GM21529 (cell line): ENCODE measurements at regions not wholly inside any gene's neighbourhood (a gene's known extent, or its start where the extent isn't known, plus 50 kb on each side); places are given as distances from the start of the nearest gene placed in this dataset.
"Not testable (repeated sequence)": the region's sequence is repeated elsewhere in the genome, so short reads cannot be mapped to it uniquely, and the experiment has no call there.

Experiments used
- ATAC-seq: cut with Tn5 transposase; IDR thresholded peaks from one replicate; pipeline ENCODE4 v1.9.1; 2021; ENCODE audit not compliant: unreplicated experiment

DNA sequence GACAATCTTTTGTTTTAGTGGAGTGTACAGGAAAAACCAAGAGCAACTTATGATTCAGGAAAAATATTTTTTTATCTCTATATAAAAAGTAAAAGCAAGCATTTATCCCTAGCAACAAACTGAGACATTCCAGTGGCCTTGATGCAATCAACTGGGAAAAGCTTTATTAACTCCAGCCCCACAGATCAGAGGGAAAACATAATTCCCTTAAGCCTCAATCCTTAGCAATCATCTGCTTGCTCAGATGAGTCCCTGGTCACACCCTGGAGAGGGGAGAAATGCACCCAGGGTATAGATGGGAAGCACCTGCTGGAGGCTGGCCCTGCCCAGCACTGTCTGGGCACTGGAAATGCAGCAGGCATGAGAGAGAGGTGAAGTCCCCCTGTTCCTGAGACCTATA, 636.6 kb downstream of the TNS3 start:
- no peak for ATAC-seq

- no peak for ATAC-seq
These were observed 637.9 kb downstream of the TNS3 start for GRCh38 chr7:46943996-46944395.

DNA sequence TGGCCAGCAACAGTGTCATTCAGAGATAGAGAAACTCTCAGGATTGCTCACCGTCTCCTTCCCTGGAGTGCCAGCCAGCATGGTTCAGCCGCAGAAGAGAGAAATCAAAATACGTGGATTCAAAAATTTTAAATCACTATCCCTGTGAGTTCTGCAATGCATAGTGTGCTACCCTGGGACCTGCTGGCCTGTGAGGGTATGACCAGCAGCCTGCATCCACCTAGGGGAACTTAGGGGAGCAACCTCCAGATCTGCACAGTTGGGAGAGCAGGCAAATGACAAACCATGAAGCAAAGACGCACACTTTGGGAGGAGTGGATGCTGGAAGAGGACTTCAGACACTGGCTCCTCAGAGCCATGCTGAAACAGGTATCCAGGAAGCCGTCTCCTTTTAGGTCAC, 639.3 kb downstream of the TNS3 start:
- no peak for ATAC-seq

DNA sequence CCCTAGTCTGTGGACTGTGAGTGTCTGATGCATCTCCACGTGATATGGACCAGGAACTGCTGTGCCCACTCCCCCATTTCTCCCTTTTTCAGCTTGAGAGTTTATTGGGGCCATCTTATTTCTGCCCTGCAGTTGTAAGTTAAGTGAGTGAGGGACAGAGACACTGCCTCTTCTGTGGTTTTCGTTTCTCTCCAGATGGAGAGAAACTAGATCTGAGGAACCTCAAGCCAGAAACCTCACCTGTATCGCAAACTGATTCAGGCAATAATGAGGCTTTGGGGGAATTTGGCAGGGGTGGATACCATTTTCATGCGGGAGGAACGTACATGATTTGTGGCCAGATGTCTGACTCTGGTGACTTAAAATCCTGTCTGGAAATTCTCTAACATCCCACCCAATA, 641.7 kb downstream of the TNS3 start:
- ATAC-seq: no peak

DNA sequence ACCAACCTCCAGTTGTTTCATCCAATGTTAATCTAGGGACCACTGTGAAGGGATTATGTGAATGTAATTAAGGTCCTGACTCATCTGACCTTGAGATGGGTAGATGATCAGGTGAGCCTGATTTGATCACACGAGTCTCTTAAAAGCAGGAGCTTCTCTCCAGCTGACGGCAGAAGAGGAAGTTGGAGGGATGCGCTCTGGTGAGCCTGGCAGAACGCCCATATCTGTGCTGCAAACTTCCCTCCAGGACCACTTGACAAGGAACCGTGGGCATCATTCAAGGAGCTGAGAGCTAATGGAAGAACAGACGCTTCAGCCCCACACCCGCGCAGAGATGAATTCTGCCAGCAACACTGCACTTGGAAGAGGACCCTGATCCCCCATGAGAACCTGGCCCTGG, 642.4 kb downstream of the TNS3 start:
- ATAC-seq: no peak

GRCh38 chr7:46939089-46939488, 642.8 kb downstream of the TNS3 start:
- ATAC-seq: no peak

DNA sequence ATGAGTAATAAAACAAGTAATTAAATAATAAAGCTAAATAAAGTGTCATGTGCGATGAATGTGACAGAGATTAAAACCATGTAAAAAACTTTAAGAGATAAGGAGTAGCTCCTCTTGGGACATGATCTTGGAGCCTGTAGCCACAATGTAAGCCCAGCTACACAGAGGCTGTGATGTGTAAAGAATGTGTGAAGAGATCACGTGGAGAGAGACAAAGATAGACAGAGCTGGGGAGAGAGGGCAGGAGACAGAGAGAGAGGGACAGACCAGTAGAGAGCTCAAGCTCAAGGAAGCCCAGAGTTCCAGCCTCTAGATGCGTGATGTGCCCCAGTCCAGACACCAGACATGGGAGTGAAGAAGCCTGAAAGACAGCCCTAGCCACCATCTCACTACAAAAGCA, 644.1 kb downstream of the TNS3 start:
- no peak for ATAC-seq

GRCh38 chr7:46934198-46934825, 647.6 kb downstream of the TNS3 start:
- no peak for ATAC-seq

DNA sequence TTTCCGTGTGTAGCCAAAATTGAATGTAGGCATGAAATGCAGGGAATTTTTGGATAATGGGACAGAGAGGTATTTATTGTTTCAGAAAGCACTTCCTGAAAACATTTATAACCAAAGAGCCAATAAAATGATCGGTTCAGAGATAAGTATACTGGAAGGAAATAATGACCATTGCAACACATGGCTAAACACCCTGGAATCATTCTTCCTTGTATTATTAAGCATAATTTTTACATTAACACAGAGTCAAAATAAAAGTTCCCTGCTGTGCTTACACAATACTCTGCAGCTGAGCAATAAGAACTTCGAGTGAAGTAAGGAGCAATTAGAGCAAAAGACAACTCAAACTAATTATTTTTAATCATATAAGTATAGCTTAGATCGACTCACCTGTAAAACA, 648.3 kb downstream of the TNS3 start:
- no peak for ATAC-seq

DNA sequence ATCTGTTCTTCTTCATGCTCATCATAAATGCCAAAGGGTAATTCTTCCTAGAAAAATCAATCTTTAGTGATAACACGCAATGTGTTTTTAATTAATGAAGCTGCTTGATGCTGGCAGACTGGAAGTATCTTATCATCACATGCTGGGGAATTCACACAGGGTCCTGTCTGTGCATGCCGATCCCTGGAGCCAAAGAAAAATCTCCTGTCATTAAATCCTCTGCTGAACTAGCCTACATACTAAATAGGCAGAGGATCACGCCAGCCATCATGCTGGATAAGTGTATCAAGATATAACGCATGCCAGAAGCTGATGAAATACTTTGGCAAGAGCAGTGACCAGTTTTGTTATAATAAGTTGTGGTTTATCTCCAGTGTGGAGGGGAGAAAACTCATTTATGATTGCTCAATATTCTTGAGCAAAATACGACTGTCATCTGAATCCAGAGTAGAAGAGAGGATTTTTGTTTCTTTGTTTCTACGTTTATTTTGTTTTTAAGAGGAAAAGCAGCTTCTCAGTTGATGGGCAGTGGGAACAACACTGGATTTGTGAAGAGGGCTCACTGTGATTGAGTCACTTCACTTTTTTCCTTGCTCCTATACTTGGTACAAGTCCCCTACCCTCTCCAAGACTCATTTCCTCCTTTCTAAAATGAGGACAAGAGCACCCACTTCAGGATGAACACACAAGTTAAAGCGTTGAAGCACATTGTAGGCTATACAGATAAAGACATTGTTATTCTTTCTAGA, 649.1 kb downstream of the TNS3 start:
- no peak for ATAC-seq

DNA sequence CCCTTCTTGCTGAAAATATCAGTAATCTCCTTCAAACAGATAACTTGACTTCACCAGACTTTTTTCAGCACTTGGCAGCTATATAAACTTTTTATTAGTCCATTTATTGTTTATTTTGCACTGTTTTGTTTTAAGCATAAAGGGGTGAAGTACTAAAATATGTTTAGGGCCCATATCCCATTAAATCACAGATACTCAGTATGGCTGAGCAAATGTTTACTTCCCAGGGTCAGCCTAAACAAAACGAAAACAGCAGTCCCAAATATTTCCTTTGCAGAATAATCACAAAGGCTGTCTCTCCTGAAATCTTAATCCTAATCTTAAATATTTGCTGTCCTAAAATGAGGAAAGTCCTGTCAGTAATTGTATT, 649.6 kb downstream of the TNS3 start:
- no peak for ATAC-seq

DNA sequence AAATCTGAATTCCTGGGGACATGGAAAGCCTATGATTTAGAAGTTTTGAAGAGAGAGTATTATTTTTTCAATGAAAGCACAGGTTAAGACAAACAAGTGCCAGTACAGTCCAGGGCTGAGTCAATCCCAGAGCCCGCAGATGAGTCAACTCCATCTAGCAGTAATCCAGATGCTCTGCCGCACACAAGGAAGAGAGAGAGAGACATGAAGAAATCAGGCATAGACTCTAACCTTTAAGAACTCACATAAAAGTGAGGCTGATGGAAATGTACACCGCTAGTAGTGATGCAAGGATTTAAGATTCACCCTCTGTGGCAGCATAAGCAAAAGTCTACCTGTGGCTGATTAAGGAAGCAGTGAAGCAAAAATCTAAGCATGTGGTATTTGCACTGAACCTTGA, 651.5 kb downstream of the TNS3 start:
- no peak for ATAC-seq

- ATAC-seq: no peak
These were observed 652.6 kb downstream of the TNS3 start for GRCh38 chr7:46929359-46929758.

DNA sequence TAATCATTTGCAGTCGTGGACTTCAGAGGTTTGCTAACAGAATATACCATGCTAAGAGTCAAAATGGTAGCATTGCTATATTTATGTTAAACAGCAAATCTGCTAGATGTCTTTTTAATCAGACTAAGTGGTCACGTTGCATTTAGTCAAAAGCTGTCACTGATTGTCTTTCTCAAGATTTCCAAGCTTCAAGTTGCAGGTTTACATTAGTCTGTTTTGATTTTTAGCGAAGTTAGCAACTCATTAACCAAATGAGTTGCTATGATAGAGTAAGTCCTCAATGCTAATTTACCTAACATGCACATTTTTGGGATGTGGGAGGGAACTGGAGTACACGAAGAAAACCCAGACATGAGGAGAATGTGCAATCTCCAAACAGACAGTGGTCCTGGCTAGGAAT, 653.2 kb downstream of the TNS3 start:
- ATAC-seq: no peak

GRCh38 chr7:46927131-46927810, 654.6 kb downstream of the TNS3 start:
- no peak for ATAC-seq

- ATAC-seq: no peak
These were observed 665.3 kb downstream of the TNS3 start for GRCh38 chr7:46916581-46916980.

DNA sequence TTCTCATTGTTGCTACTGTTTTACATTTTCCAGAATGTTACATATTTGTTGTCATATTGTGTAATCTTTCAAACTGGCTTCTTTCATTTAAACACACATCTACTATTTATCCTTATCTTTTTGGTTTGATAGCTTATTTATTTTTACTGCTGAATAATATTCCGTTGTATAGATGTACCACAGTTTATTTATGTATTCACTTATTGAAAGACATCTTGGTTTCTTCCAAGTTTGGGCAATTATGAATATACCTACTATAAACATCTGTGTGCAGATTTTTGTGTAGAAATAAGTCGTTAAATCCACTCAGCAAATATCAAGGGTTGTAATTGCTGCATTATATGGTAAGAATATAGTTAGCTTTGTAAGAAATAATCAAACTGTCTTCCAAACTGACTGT, 669.2 kb downstream of the TNS3 start:
- ATAC-seq: no peak

GRCh38 chr7:46909601-46910051, 672.3 kb downstream of the TNS3 start:
- ATAC-seq: no peak

DNA sequence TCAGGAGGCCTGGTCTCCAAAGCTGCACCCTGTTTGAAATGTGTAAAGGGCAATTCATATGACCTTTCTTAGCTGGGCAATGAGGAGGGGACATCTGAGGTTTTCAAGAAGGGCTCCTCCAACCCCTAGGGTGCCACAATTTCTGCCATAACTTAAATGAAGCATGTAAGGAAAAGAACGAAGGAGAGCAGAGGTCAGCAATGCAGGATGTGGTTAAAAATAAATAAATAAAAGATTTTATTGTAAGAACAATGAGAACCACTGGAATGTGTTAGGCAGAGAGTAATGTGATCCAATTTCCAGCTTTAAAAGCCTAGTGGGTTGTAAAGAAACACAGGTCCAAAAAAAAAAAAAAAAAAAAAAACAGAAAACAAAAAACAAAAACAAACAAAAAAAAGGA, 673.1 kb downstream of the TNS3 start:
- no peak for ATAC-seq

DNA sequence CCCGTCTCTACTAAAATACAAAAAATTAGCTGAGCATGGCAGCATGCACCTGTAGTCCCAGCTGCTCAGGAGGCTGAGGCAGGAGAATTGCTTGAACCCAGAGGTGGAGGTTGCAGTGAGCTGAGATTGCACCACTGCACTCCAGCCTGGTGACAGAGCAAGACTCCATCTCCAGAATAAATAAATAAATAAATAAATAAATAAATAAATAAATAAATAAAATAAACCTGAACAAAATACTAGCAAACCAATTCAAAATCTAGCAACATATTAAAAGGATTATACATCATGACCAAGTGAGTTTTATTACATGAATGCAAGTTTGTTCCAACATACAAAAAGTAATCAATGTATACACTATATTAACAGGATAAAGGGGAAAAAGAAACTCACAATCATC, 677.4 kb downstream of the TNS3 start:
- ATAC-seq: not testable (repeated sequence)

DNA sequence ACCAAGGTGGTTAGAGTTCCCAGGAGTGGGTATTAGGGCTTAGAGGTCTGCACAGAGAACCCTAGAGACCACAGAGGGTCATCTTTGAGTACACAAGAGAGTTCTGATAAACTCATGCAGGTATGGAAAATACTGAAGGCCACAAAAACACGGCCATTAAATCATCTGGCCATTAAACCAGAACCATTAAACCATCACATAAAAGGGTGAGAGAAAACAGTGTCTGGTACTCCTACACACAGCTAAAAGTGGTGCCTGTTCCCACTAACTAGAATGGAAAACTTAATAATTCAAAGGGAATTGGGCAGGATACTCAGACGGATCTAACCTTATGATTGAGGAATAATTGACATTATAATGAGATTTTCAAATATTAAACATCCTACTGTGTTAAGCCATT, 679.4 kb downstream of the TNS3 start:
- ATAC-seq: no peak
